ENCODE measurements at regions not wholly inside any gene's neighbourhood (a gene's known extent, or its start where the extent isn't known, plus 50 kb on each side); places are given as distances from the start of the nearest gene placed in this dataset.

DNA sequence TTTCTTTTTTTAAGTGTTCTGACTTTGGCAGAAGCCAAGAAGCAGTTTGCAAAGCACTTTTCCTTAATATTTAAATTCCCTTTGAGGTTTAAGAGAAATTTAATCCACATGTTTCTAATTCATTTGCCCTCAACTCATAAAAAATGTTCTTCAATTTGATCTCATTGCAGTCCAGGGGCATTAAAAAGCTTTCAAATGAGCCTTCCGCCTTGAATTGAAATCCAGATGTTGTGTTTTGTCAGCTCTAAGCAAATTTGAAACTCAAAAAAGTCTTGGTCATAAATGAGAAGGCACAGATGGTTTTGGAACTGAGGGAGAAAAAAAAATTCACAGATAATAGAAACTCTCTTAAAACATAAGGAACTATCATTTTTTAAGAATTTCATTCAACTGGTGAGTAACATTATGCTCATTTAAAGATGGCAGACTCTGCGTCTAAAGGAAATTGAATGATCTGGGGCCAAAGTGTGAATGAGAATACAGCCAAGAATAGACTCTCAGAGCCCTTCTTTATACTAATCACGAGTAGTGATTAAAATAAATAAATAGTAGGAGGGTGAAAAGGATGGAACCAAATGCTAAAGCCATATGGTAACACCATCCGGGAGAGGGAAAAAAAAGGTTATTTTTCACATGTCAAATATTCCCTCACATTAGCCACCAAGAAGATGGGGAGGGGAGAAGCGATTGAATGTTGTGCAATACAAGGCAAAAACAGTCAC, 1304.7 kb downstream of the CDH8 start:
- no peak for FAIRE-seq
- no TSS peak for BruUV-seq (replicated peaks)

More for the DNA sequence above, 1304.7 kb downstream of the CDH8 start:
- H4K20me1 ChIP-seq (replicated peaks; ENCODE audit: control insufficient read depth, insufficient read depth, low read length) = no peaks in the 10 kb centered on the region
- intact Hi-C loops (cut with micrococcal nuclease) = no loop called here
- in situ Hi-C loops (cut with MboI) = no loop called here
- 0% methylated on average over 5 of the region's 5 CpGs for WGBS (ENCODE audit: insufficient coverage, low coverage, missing lambda C conversion rate)
- no peaks in the 10 kb centered on the region for H3K9me1 ChIP-seq (ENCODE audit: control insufficient read depth, insufficient read depth, low read length)
- no peak for ATAC-seq
- H3K4me1 ChIP-seq (replicated peaks in 1 of 2; ENCODE audit: control insufficient read depth in 2 of 2, insufficient read depth in 2 of 2, low read length in 2 of 2) = no peaks in the 10 kb centered on the region
- H3K36me3 ChIP-seq (ENCODE audit: control insufficient read depth, insufficient read depth, low read length) = no peaks in the 10 kb centered on the region
- H3K9me3 ChIP-seq (replicated peaks; ENCODE audit: control insufficient read depth, insufficient read depth, low read depth, low read length) = no peaks in the 10 kb centered on the region
- no peak overlapping the region for H3K4me3 ChIP-seq
- no peak overlapping the region for H3K27ac ChIP-seq (ENCODE audit: extremely low read depth, low read depth, low read length)
- H2AFZ ChIP-seq (ENCODE audit: low read depth, low read length) = no peak overlapping the region
- no peak overlapping the region for H3K9ac ChIP-seq (ENCODE audit: insufficient read depth in 1 of 2, low read depth in 2 of 2, low read length in 2 of 2)
- no peaks in the 10 kb centered on the region for H3K27me3 ChIP-seq (ENCODE audit: control insufficient read depth in 2 of 2, insufficient read depth in 2 of 2, low read length in 2 of 2)
- no peak for DNase-seq (ENCODE audit: extremely low read depth in 1 of 4, low spot score in 3 of 4)
- H3K79me2 ChIP-seq (ENCODE audit: control insufficient read depth, insufficient read depth, low read length) = no peaks in the 10 kb centered on the region
- no peak for TF ChIP-seq ETV6 (IDR thresholded peaks at IDR 0.05; ENCODE audit: borderline replicate concordance in 1 of 2, low read depth in 2 of 2, low read length in 1 of 2)
- TF ChIP-seq ETV6 (CRISPR knock-in tag; IDR thresholded peaks at IDR 0.05; ENCODE audit: borderline replicate concordance) = no peak
- no peak for TF ChIP-seq GABPB1 (CRISPR knock-in tag; IDR thresholded peaks at IDR 0.05)
- no peak for TF ChIP-seq NFRKB (IDR thresholded peaks at IDR 0.05; ENCODE audit: low read depth)
- no peak for TF ChIP-seq CREB1 (IDR thresholded peaks at IDR 0.05)
- no peak for TF ChIP-seq CREB1 (CRISPR knock-in tag; IDR thresholded peaks at IDR 0.05)
- TF ChIP-seq ZNF175 (CRISPR knock-in tag; IDR thresholded peaks at IDR 0.05; ENCODE audit: low read depth) = no peak
- TF ChIP-seq TARDBP (IDR thresholded peaks at IDR 0.05) = no peak
- TF ChIP-seq, protein P1, sequence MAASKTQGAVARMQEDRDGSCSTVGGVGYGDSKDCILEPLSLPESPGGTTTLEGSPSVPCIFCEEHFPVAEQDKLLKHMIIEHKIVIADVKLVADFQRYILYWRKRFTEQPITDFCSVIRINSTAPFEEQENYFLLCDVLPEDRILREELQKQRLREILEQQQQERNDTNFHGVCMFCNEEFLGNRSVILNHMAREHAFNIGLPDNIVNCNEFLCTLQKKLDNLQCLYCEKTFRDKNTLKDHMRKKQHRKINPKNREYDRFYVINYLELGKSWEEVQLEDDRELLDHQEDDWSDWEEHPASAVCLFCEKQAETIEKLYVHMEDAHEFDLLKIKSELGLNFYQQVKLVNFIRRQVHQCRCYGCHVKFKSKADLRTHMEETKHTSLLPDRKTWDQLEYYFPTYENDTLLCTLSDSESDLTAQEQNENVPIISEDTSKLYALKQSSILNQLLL (CRISPR knock-in tag; IDR thresholded peaks at IDR 0.05; ENCODE audit: borderline replicate concordance) = no peak
- TF ChIP-seq SOX6 (IDR thresholded peaks at IDR 0.05) = no peak
- no peak for TF ChIP-seq NCOA6 (IDR thresholded peaks at IDR 0.05)
- no peak for TF ChIP-seq RBM14 (IDR thresholded peaks at IDR 0.05; ENCODE audit: borderline replicate concordance, insufficient read depth, low read depth, low read length)
- TF ChIP-seq TCFL5 (CRISPR knock-in tag; conservative IDR thresholded peaks at IDR 0.05) = no peak
- TF ChIP-seq CCNT2 (IDR thresholded peaks at IDR 0.05; ENCODE audit: borderline replicate concordance, extremely low read depth, insufficient read length, low read depth, low read length) = no peak
- TF ChIP-seq, protein P2, sequence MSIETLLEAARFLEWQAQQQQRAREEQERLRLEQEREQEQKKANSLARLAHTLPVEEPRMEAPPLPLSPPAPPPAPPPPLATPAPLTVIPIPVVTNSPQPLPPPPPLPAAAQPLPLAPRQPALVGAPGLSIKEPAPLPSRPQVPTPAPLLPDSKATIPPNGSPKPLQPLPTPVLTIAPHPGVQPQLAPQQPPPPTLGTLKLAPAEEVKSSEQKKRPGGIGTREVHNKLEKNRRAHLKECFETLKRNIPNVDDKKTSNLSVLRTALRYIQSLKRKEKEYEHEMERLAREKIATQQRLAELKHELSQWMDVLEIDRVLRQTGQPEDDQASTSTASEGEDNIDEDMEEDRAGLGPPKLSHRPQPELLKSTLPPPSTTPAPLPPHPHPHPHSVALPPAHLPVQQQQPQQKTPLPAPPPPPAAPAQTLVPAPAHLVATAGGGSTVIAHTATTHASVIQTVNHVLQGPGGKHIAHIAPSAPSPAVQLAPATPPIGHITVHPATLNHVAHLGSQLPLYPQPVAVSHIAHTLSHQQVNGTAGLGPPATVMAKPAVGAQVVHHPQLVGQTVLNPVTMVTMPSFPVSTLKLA (conservative IDR thresholded peaks at IDR 0.05) = no peak
- no peak overlapping the region for H3K4me2 ChIP-seq (ENCODE audit: insufficient read depth, low read length)
- ChIA-PET POLR2A (no interaction called here), CTCF (ENCODE audit: low intra/inter-chr PET ratio) (no interaction called here)
